Stimulated activated CD4-positive, alpha-beta T cell treated with anti-CD3 and anti-CD28 coated beads, Interleukin-15, amount 100 ng/mL, for 1 hour (primary cell): ENCODE measurements at regions not wholly inside any gene's neighbourhood (a gene's known extent, or its start where the extent isn't known, plus 50 kb on each side); places are given as distances from the start of the nearest gene placed in this dataset.

Source experiments
- DNase-seq, 2 donors: peaks; one replicate each; pipeline ENCODE4 v3.0.0-alpha.2; 2020; ENCODE audit warnings: low read depth in 1 of 2, low spot score in 1 of 2

DNA sequence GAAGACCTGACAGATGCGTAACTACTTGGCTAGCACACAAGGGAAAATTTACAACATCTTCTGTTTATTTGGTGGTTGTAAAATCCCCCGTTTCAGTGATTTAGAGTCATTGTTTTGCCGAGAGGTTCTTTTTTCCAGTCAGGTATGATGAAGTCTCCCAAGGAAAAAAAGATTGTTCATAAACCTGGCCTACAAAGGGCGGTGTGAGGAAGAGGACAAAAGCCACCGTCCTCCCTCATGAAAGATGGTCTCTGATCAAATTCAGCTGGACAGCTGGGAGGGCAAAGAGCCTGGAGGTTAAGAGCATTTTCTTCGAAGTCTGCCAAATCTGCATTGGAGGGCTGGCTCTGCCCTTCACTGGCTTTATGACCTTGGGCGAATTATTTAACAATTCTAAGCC, 419.9 kb downstream of the HAPSTR1 start:
- no peak for DNase-seq

DNA sequence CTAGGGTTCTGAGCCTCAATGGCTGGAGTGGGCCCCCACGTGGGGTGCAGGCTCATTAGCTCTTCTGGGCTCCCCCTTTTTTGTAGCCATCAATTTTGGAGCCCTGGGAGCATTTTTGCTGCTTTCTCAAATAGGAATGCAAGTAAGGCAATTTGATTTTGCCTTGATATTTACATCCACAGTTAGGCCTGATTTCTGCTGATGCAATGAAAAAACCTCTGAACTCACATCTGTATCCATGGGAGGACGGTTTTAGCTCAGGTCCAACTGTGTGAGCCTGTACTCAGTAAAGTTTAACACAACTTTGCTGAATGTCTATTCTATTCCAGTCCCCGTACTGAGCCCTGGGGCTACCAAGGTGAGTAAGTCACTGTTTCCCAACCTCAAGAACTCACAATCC, 425.0 kb downstream of the HAPSTR1 start:
- no peak for DNase-seq

GRCh38 chr16:9518051-9518450, 426.6 kb downstream of the HAPSTR1 start:
- no peak for DNase-seq

DNA sequence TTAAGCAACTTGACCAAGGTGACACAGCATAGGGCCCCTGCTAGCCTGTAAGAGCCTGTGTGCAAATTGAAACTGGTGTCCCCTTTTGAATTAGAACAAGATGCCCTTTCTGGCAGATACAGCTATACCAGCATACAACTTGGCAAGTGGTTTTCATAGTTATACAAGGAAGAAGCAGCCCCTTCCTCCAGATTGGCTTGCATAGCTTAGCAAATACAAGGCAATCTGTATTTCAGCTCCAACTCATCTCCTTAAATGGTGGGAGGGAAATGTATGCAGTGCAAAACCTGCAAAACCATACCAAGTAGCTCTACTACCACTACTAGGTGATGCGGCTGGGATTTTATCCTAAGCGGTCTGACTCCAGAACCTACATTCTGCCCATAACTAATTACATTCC, 427.1 kb downstream of the HAPSTR1 start:
- DNase-seq: no peak

- no peak for DNase-seq
Observed at GRCh38 chr16:9521749-9522370, 430.4 kb downstream of the HAPSTR1 start.

DNA sequence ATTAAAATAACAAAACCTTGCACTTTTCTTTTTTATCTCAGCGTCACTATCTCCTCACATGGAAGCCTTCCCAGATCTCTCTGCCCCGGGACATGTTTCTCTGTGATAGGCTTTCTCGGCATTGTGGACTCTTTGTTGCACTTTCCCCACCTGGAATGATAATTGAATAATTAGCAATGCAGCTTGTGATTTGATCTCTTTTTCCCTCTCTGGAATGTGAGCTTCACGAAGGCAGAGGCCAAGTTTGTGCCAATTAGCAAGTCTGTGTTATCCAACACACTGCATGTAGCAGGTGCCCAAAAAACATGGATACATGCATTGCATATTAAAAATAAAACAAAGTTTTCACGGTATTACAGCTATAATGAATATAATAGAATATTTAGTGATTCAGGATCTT, 431.2 kb downstream of the HAPSTR1 start:
- DNase-seq: no peak

GRCh38 chr16:9523994-9524393, 432.6 kb downstream of the HAPSTR1 start:
- DNase-seq: no peak

GRCh38 chr16:9525037-9525436, 433.6 kb downstream of the HAPSTR1 start:
- DNase-seq: no peak

DNA sequence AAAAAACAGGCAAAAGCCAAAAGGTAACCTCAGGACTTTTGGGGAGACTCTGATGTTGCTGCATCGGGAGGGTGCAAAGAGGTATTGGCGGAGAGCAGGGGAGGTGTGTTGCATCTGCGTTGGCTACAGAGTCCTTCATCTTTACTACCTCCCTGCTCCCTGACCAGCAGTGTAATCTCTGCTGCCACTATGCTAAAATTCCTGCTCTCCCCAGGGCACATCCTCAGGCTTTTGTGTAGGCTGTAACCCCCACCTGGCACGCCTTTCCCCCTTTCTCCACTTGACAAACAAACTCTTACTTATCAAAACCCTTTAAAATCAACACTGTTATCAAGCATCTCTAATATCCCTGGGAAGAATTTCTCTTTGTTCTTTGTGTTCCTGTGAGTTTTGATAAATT, 435.3 kb downstream of the HAPSTR1 start:
- no peak for DNase-seq

GRCh38 chr16:9527976-9528375, 436.5 kb downstream of the HAPSTR1 start:
- no peak for DNase-seq

DNA sequence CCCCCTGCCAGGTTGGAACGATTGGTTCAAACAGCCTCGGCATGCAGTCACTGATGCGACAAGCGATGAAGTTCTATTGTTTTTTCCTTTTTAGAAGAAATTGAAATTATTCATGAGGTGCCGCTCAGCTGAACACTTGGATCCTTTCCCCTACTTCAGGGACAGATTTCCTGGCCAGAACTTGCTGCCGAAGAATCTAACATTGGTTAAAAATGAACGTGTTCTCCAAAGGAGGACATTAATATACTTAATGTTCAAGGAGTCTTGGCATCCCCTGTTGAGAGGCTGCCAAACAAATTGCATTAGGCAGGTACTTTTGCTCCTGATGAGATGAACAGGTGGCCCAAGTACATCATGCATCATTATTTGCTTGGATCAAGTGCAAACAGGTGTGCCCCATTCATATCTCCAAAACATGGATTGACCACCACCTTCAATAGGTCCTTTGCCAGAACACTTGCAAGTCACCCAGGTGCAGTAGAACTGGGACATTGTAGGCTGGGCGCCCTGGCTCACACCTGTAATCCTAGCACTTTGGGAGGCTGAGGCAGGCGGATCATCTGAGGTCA, 437.2 kb downstream of the HAPSTR1 start:
- DNase-seq: no peak

DNA sequence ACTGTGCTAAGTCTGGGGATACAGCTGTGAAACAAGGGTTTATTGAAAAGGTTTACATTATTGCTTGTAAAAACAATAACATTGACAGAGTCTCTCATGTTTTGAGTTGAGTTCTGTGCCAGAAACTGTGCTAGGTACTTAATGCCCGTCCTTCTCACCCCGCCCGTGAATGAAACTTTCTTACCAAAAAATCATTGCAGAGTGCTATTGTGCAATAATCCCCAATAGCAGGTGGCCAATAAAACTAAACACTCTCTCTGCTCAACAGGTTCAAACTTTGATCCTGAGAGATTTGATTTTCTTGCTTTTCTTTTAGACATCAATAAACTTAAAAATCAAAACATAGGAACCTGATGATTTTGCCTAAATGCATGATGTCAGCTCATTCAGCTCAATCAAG, 441.6 kb downstream of the HAPSTR1 start:
- no peak for DNase-seq

DNA sequence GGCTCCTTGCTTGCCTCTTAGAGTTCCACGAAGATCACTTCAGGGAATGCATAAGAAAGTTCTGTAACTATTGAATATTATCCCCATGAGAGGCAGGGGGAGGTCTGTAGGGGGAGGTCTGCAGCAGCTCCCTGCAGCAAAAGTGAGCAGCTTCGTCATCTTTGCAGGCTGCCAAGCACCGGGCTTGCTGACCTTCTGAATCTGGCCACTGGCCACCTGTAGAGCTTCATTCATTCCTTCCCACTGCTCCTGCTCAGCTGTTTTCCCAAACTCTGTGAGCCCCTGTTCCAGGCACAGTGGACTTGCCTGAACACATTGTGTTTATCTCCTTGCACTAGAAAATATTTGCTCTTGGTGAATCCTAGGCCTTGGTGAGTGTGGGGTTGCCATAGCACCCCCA, 443.3 kb downstream of the HAPSTR1 start:
- DNase-seq: no peak

- no peak for DNase-seq
Observed at GRCh38 chr16:9536905-9537304, 445.5 kb downstream of the HAPSTR1 start.

- DNase-seq: no peak
Observed at GRCh38 chr16:9539346-9539745, 447.9 kb downstream of the HAPSTR1 start.

DNA sequence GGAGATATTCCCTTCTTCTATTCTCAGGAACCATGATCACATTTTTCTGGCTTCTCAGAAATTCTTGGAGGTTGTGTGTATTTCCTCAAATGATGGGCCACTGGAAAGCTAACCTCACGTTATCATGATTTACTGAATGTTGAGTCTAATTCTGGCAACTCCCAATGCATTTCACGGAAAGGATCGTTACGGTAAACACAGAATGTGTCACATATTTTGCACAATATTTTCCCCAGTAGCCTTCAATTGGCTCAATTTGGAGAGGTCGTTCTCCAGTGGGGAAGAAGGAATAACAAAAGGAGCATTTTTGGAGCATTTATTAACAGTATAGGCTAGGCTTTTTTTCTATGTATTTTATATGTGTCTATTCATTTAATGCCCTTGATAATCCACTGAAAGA, 450.3 kb downstream of the HAPSTR1 start:
- DNase-seq: no peak

- DNase-seq: no peak
Observed at GRCh38 chr16:9542165-9542755, 450.8 kb downstream of the HAPSTR1 start.

DNA sequence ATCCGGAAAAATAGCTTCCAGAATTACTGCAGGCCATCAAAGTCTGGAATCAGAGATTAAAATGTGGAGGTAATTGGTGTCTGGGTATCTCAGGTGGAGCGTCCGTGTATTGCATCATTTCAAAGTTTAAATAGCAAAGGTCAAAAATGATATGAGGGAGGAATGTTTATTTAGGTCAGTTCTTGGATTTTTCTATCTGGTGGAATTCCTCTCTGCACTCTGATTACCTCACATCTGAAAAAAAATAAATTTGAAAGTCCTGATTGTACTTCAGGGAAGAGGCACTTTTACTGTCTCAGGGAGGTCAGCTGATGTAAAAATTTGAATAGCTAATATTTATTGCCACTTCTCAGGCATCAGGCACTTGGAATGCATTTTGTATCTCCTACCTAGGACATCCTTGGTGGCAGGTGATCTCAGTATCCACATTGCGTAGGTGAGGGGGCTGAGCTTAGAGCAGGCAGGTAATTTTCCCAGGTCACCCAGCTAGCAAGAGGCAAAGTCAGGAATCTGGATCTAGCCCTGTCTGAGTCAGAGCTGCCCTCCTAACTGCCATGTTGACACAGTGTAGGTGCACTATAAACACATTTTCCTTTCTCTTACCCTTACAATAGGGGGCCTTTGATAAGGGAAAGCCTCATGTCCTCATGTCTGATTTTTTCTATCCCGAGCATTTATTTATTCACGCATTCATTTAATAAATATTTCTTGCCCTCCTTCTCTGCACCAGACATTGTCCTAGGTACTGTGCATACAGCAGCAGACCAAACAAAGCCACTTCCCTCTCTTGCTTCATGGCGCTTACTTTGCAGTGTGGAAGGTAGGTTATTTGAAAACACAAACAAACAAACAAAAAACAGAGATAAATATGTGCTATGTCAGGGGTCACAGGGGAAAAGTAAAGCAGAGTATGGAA, 454.3 kb downstream of the HAPSTR1 start:
- DNase-seq: no peak

- no peak for DNase-seq
Observed at GRCh38 chr16:9546438-9546786, 455.0 kb downstream of the HAPSTR1 start.

GRCh38 chr16:9549487-9549886, 458.0 kb downstream of the HAPSTR1 start:
- no peak for DNase-seq

- DNase-seq: no peak
Observed at GRCh38 chr16:9555051-9555450, 463.6 kb downstream of the HAPSTR1 start.
